Coronary artery (tissue), 2 donors: ENCODE measurements at regions not wholly inside any gene's neighbourhood (a gene's known extent, or its start where the extent isn't known, plus 50 kb on each side); places are given as distances from the start of the nearest gene placed in this dataset.

Experiments
- DNase-seq: peaks from one replicate; pipeline ENCODE4 v3.0.0-alpha.2; 2017; ENCODE audit warnings: low spot score
- H3K27ac ChIP-seq, 2 donors: fragments of 200-600 bp; sonication (generic); one replicate each; pipeline ENCODE4 v1.5.1; 2016 to 2019
- H3K4me3 ChIP-seq: fragments of 200-600 bp; sonication (generic); 2 replicates; pipeline ENCODE4 v1.5.1; 2016; ENCODE audit warnings: mild to moderate bottlenecking, moderate library complexity
- CTCF ChIP-seq: fragments of 200-600 bp; sonication (generic); IDR thresholded peaks from one replicate; pipeline ENCODE4 v1.5.1; 2019; ENCODE audit warnings: antibody characterized with exemption

DNA sequence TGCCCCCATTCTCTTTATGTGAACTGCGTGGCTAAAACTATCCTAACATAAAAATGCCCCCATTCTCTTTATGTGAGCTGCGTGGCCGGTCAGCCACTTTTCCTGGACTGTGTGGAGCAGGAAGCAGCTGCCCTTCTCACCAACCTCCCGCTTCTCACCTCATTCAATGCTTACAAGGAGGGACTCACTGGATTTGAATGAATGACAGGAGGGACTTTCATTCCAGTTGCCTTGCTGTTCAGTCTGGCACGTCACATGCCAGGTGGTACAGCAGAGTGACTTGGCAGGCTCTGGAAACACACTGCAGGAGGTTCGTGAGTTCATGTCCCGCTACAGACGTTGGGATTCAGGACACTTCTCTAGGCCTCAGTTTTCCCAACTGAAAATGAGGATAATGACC is 60.2 kb upstream of the NFIL3 start:
- Histone ChIP-seq H3K4me3 (peak overlapping the region; percentile 39), H3K27ac (peak overlapping the region; percentile 61 to 81)
- DNase-seq = no peak
- no peak for TF ChIP-seq CTCF

- Histone ChIP-seq H3K27ac (peak overlapping the region; percentile 61 to 81), H3K4me3 (peak overlapping the region; percentile 39)
- TF ChIP-seq CTCF = no peak
- no peak for DNase-seq
Observed at GRCh38 chr9:91483189-91483691, 59.6 kb upstream of the NFIL3 start.

- Histone ChIP-seq H3K27ac (no peak overlapping the region), H3K4me3 (no peak overlapping the region)
- no peak for DNase-seq
- no peak for TF ChIP-seq CTCF
Observed at GRCh38 chr9:91481972-91482371, 58.3 kb upstream of the NFIL3 start.

- Histone ChIP-seq H3K27ac (no peak overlapping the region), H3K4me3 (no peak overlapping the region)
- DNase-seq = no peak
- no peak for TF ChIP-seq CTCF
Observed at GRCh38 chr9:91477106-91477505, 53.5 kb upstream of the NFIL3 start.

- H3K27ac ChIP-seq = no peak overlapping the region
- DNase-seq = no peak
- H3K4me3 ChIP-seq = no peak overlapping the region
- no peak for TF ChIP-seq CTCF
Observed at GRCh38 chr9:91474656-91475055, 51.0 kb upstream of the NFIL3 start.
